ENCODE measurements at regions not wholly inside any gene's neighbourhood (a gene's known extent, or its start where the extent isn't known, plus 50 kb on each side); places are given as distances from the start of the nearest gene placed in this dataset.

- H3K36me3 Mint-ChIP-seq (ENCODE audit: insufficient read depth, unreplicated experiment) = no peaks in the 10 kb centered on the region
- no peak for TF ChIP-seq CTCF (IDR thresholded peaks at IDR 0.05; ENCODE audit: unreplicated experiment)
- no peak overlapping the region for H3K4me3 Mint-ChIP-seq (ENCODE audit: unreplicated experiment)
- H3K27me3 Mint-ChIP-seq (ENCODE audit: insufficient read depth, unreplicated experiment) = peaks cover 14% of the 10 kb centered on the region
- BruUV-seq (replicated peaks) = no TSS peak
- ChIA-PET POLR2A (interaction anchor here (0.6 to 0.7 kb wide), 2 partner anchors 200 to 290 kb away, joined by 3 to 5 read pairs; no protein-coding TSS in a partner anchor), CTCF (no interaction called here)
- no peaks in the 10 kb centered on the region for H3K4me1 Mint-ChIP-seq (ENCODE audit: insufficient read depth, unreplicated experiment)
- intact Hi-C loops (cut with micrococcal nuclease) = no loop called here
- DNase-seq (ENCODE audit: unreplicated experiment) = no peak
- peaks cover 13% of the 10 kb centered on the region for H3K9me3 Mint-ChIP-seq (ENCODE audit: unreplicated experiment)
- no peak overlapping the region for H3K27ac Mint-ChIP-seq (ENCODE audit: low read depth, unreplicated experiment)
Measured at GRCh38 chr13:78177306-78177705, 258.7 kb upstream of the EDNRB start.

DNA sequence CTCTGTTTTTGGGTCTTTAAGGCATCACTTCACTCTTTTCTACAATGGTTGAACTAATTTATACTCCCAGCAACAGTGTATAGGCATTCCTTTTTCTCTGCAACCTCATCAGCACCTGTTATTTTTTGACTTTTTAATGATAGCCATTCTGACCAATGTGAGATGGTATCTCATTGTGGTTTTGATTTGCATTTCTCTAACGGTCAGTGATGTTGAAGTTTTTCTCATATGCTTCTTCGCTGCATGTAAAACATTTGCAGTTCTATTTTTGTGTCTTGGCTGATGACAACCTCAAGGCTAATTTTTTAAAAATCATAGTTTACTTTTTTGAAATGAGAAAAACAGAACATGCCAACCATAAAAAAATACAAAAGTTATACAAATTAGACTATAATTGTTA is 258.2 kb upstream of the EDNRB start:
- intact Hi-C loops (cut with micrococcal nuclease) = no loop called here
- Mint-ChIP-seq H3K27ac (ENCODE audit: low read depth, unreplicated experiment) (no peak overlapping the region), H3K9me3 (ENCODE audit: unreplicated experiment) (peaks cover 13% of the 10 kb centered on the region), H3K36me3 (ENCODE audit: insufficient read depth, unreplicated experiment) (no peaks in the 10 kb centered on the region), H3K4me1 (ENCODE audit: insufficient read depth, unreplicated experiment) (no peaks in the 10 kb centered on the region), H3K27me3 (ENCODE audit: insufficient read depth, unreplicated experiment) (peaks cover 19% of the 10 kb centered on the region), H3K4me3 (ENCODE audit: unreplicated experiment) (no peak overlapping the region)
- POLR2A ChIA-PET = interaction anchor here (0.6 to 0.7 kb wide), 2 partner anchors 199 to 290 kb away, joined by 3 to 5 read pairs; no protein-coding TSS in a partner anchor
- no peak for TF ChIP-seq CTCF (IDR thresholded peaks at IDR 0.05; ENCODE audit: unreplicated experiment)
- BruUV-seq (replicated peaks) = no TSS peak
- CTCF ChIA-PET = no interaction called here
- DNase-seq (ENCODE audit: unreplicated experiment) = no peak

DNA sequence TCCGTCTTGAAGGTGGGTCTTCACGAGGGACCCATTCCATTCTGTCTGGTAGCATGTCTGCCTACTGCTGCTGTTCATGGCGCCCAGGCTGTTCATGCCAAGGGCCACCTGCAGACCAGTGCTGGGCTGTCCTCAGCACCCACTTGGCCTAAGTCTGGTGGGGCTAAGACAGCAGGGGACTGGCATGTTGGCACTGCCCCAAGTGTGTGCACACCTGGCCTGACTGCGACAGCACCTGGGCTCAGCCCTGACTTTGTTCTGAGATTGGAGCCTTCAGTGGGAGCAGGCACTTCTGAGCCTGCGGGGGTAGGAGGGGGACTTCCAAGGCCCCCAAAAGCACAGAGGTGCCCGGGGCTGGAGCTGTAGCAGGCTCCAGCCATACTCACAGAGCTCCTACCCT is 250.8 kb upstream of the EDNRB start:
- H3K27ac Mint-ChIP-seq (ENCODE audit: low read depth, unreplicated experiment) = no peak overlapping the region
- H3K36me3 Mint-ChIP-seq (ENCODE audit: insufficient read depth, unreplicated experiment) = no peaks in the 10 kb centered on the region
- intact Hi-C loops (cut with micrococcal nuclease) = no loop called here
- H3K9me3 Mint-ChIP-seq (ENCODE audit: unreplicated experiment) = no peaks in the 10 kb centered on the region
- no TSS peak for BruUV-seq (replicated peaks)
- POLR2A ChIA-PET = no interaction called here
- DNase-seq (ENCODE audit: unreplicated experiment) = no peak
- CTCF ChIA-PET = no interaction called here
- TF ChIP-seq CTCF (IDR thresholded peaks at IDR 0.05; ENCODE audit: unreplicated experiment) = no peak
- no peak overlapping the region for H3K4me3 Mint-ChIP-seq (ENCODE audit: unreplicated experiment)
- no peaks in the 10 kb centered on the region for H3K4me1 Mint-ChIP-seq (ENCODE audit: insufficient read depth, unreplicated experiment)
- peaks cover 12% of the 10 kb centered on the region for H3K27me3 Mint-ChIP-seq (ENCODE audit: insufficient read depth, unreplicated experiment)

DNA sequence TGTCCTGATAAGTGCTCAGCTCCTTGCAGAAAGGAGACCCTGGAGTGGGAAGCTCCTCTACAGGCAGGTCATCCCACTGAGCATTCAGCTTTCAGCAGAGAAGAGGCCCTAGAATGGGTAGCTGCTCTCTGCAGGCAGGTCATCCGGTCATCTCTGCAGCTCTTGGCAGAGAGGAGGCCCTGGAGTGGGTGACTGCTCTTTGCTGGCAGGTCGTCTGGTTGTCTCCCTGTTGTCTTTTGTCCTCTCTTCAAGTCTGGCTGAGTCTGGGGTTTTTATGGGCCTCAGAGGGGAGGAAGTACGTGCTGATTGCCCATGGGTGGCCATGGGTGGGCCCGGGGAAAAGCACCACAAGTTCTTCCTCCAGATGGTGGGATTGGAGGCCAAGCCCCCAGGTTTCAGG is 250.3 kb upstream of the EDNRB start:
- POLR2A ChIA-PET = no interaction called here
- no peak overlapping the region for H3K27ac Mint-ChIP-seq (ENCODE audit: low read depth, unreplicated experiment)
- H3K4me3 Mint-ChIP-seq (ENCODE audit: unreplicated experiment) = no peak overlapping the region
- no peaks in the 10 kb centered on the region for H3K36me3 Mint-ChIP-seq (ENCODE audit: insufficient read depth, unreplicated experiment)
- no peaks in the 10 kb centered on the region for H3K4me1 Mint-ChIP-seq (ENCODE audit: insufficient read depth, unreplicated experiment)
- intact Hi-C loops (cut with micrococcal nuclease) = no loop called here
- peaks cover 12% of the 10 kb centered on the region for H3K27me3 Mint-ChIP-seq (ENCODE audit: insufficient read depth, unreplicated experiment)
- H3K9me3 Mint-ChIP-seq (ENCODE audit: unreplicated experiment) = no peaks in the 10 kb centered on the region
- CTCF ChIA-PET = no interaction called here
- no peak for TF ChIP-seq CTCF (IDR thresholded peaks at IDR 0.05; ENCODE audit: unreplicated experiment)
- no peak for DNase-seq (ENCODE audit: unreplicated experiment)
- no TSS peak for BruUV-seq (replicated peaks)
